Mucosa of stomach (tissue), 1 donor: ENCODE measurements at regions not wholly inside any gene's neighbourhood (a gene's known extent, or its start where the extent isn't known, plus 50 kb on each side); places are given as distances from the start of the nearest gene placed in this dataset.

ENCODE experiments used
- H3K27me3 ChIP-seq: one replicate; pipeline ENCODE4 v1.7.0; 2013; ENCODE audit warnings: mild to moderate bottlenecking, low read length; ENCODE audit not compliant: control insufficient read depth, insufficient read depth
- H3K36me3 ChIP-seq: one replicate; pipeline ENCODE4 v1.7.0; 2013; ENCODE audit warnings: low read length; ENCODE audit not compliant: control insufficient read depth, insufficient read depth
- H3K4me1 ChIP-seq: one replicate; pipeline ENCODE4 v1.7.0; 2013; ENCODE audit warnings: mild to moderate bottlenecking, low read length; ENCODE audit not compliant: control insufficient read depth, insufficient read depth
- H3K4me3 ChIP-seq: one replicate; pipeline ENCODE4 v1.7.0; 2013; ENCODE audit warnings: low read length
- H3K9ac ChIP-seq: one replicate; pipeline ENCODE4 v1.7.0; 2013; ENCODE audit warnings: mild to moderate bottlenecking, low read length, moderate library complexity
- H3K9me3 ChIP-seq: one replicate; pipeline ENCODE4 v1.7.0; 2013; ENCODE audit warnings: mild to moderate bottlenecking, low read length, moderate library complexity; ENCODE audit not compliant: control insufficient read depth
- donor health status: Pancreatic carcinoma.

- no peaks in the 10 kb centered on the region for H3K9me3 ChIP-seq
These were observed 584.0 kb upstream of the LMCD1 start for GRCh38 chr3:7917443-7918151.

GRCh38 chr3:7920211-7920610, 581.4 kb upstream of the LMCD1 start:
- no peak overlapping the region for H3K9ac ChIP-seq
- no peaks in the 10 kb centered on the region for H3K9me3 ChIP-seq
- no peaks in the 10 kb centered on the region for H3K36me3 ChIP-seq
- no peaks in the 10 kb centered on the region for H3K27me3 ChIP-seq
- no peak overlapping the region for H3K4me3 ChIP-seq
- no peaks in the 10 kb centered on the region for H3K4me1 ChIP-seq

More at GRCh38 chr3:7917443-7918151, 584.0 kb upstream of the LMCD1 start:
- Histone ChIP-seq H3K9ac (no peak overlapping the region), H3K36me3 (no peaks in the 10 kb centered on the region), H3K4me1 (no peaks in the 10 kb centered on the region), H3K4me3 (no peak overlapping the region), H3K27me3 (no peaks in the 10 kb centered on the region)

- Histone ChIP-seq H3K27me3 (no peaks in the 10 kb centered on the region), H3K9me3 (no peaks in the 10 kb centered on the region), H3K4me3 (no peak overlapping the region), H3K36me3 (no peaks in the 10 kb centered on the region), H3K4me1 (peaks cover 17% of the 10 kb centered on the region), H3K9ac (no peak overlapping the region)
These were observed 577.4 kb upstream of the LMCD1 start for GRCh38 chr3:7924228-7924627.

GRCh38 chr3:7927015-7927414, 574.6 kb upstream of the LMCD1 start:
- H3K4me1 ChIP-seq, result peaks cover 17% of the 10 kb centered on the region
- no peaks in the 10 kb centered on the region for H3K27me3 ChIP-seq
- H3K4me3 ChIP-seq, result no peak overlapping the region
- no peaks in the 10 kb centered on the region for H3K9me3 ChIP-seq
- H3K9ac ChIP-seq, result no peak overlapping the region
- no peaks in the 10 kb centered on the region for H3K36me3 ChIP-seq

GRCh38 chr3:7927864-7928263, 573.8 kb upstream of the LMCD1 start:
- Histone ChIP-seq H3K9me3 (no peaks in the 10 kb centered on the region), H3K4me3 (no peak overlapping the region), H3K36me3 (no peaks in the 10 kb centered on the region), H3K27me3 (no peaks in the 10 kb centered on the region), H3K9ac (no peak overlapping the region), H3K4me1 (peaks cover 17% of the 10 kb centered on the region)

- peaks cover 17% of the 10 kb centered on the region for H3K4me1 ChIP-seq
- H3K9ac ChIP-seq, result no peak overlapping the region
These were observed 572.2 kb upstream of the LMCD1 start for GRCh38 chr3:7929319-7929889.

GRCh38 chr3:7934362-7934761, 567.3 kb upstream of the LMCD1 start:
- Histone ChIP-seq H3K27me3 (no peaks in the 10 kb centered on the region), H3K9ac (no peak overlapping the region), H3K4me3 (no peak overlapping the region), H3K9me3 (no peaks in the 10 kb centered on the region), H3K36me3 (no peaks in the 10 kb centered on the region), H3K4me1 (no peaks in the 10 kb centered on the region)

More at GRCh38 chr3:7929319-7929889, 572.2 kb upstream of the LMCD1 start:
- H3K36me3 ChIP-seq, result no peaks in the 10 kb centered on the region
- H3K27me3 ChIP-seq, result no peaks in the 10 kb centered on the region
- no peak overlapping the region for H3K4me3 ChIP-seq
- H3K9me3 ChIP-seq, result no peaks in the 10 kb centered on the region

GRCh38 chr3:7947930-7948329, 553.7 kb upstream of the LMCD1 start:
- Histone ChIP-seq H3K4me3 (no peak overlapping the region), H3K36me3 (no peaks in the 10 kb centered on the region), H3K9ac (no peak overlapping the region), H3K4me1 (no peaks in the 10 kb centered on the region), H3K27me3 (no peaks in the 10 kb centered on the region), H3K9me3 (no peaks in the 10 kb centered on the region)

GRCh38 chr3:7950890-7951289, 550.7 kb upstream of the LMCD1 start:
- no peak overlapping the region for H3K4me3 ChIP-seq
- H3K9ac ChIP-seq, result no peak overlapping the region
- peaks cover 3% of the 10 kb centered on the region for H3K4me1 ChIP-seq

GRCh38 chr3:7953449-7954014, 548.1 kb upstream of the LMCD1 start:
- H3K9me3 ChIP-seq, result no peaks in the 10 kb centered on the region
- no peak overlapping the region for H3K4me3 ChIP-seq
- no peaks in the 10 kb centered on the region for H3K27me3 ChIP-seq
- no peaks in the 10 kb centered on the region for H3K36me3 ChIP-seq
- peaks cover 3% of the 10 kb centered on the region for H3K4me1 ChIP-seq
- H3K9ac ChIP-seq, result no peak overlapping the region

More at GRCh38 chr3:7950890-7951289, 550.7 kb upstream of the LMCD1 start:
- Histone ChIP-seq H3K9me3 (no peaks in the 10 kb centered on the region), H3K36me3 (no peaks in the 10 kb centered on the region), H3K27me3 (no peaks in the 10 kb centered on the region)

- Histone ChIP-seq H3K27me3 (no peaks in the 10 kb centered on the region), H3K36me3 (no peaks in the 10 kb centered on the region), H3K4me3 (no peak overlapping the region), H3K9me3 (no peaks in the 10 kb centered on the region), H3K9ac (no peak overlapping the region), H3K4me1 (peaks cover 3% of the 10 kb centered on the region)
These were observed 544.6 kb upstream of the LMCD1 start for GRCh38 chr3:7957024-7957423.

GRCh38 chr3:7959094-7959493, 542.5 kb upstream of the LMCD1 start:
- no peaks in the 10 kb centered on the region for H3K4me1 ChIP-seq
- no peaks in the 10 kb centered on the region for H3K9me3 ChIP-seq
- no peaks in the 10 kb centered on the region for H3K36me3 ChIP-seq
- no peaks in the 10 kb centered on the region for H3K27me3 ChIP-seq
- no peak overlapping the region for H3K4me3 ChIP-seq
- no peak overlapping the region for H3K9ac ChIP-seq
